Caco-2 (cell line): ENCODE measurements at regions not wholly inside any gene's neighbourhood (a gene's known extent, or its start where the extent isn't known, plus 50 kb on each side); places are given as distances from the start of the nearest gene placed in this dataset.
"Not testable (repeated sequence)": the region's sequence is repeated elsewhere in the genome, so short reads cannot be mapped to it uniquely, and the experiment has no call there.

Experiments used
- BruUV-seq: library from RNA; stranded (reverse); fragments of 400-500 nt; replicated peaks from 2 replicates; lab custom pipeline; 2021; lab: Mats Ljungman, UMichigan
- CTCF ChIA-PET: fragments of 300-600 bp; sonication (Branson Sonifier 250); formaldehyde crosslinking; loops from one replicate; lab custom pipeline; 2022; ENCODE audit warnings: antibody characterized with exemption; lab: Charles Lee
- POLR2A ChIA-PET: fragments of 300-600 bp; sonication (Branson Sonifier 250); formaldehyde crosslinking; loops from one replicate; lab custom pipeline; 2022; ENCODE audit warnings: antibody characterized with exemption; lab: Charles Lee
- DNase-seq, 2 experiments: peaks; one replicate each; pipeline versions ENCODE4 v3.0.0 to v3.0.0-alpha.2; 2020 to 2022
- H3K27me3 ChIP-seq: replicated peaks from 2 replicates; pipeline ENCODE4 v1.6.0; 2011; ENCODE audit warnings: low read length; ENCODE audit not compliant: control insufficient read depth, insufficient read depth
- H3K36me3 ChIP-seq: 2 replicates; pipeline ENCODE4 v1.5.1; 2011; ENCODE audit warnings: low read length; ENCODE audit not compliant: control insufficient read depth, insufficient read depth
- H3K4me1 ChIP-seq: fragments of 250-450 bp; sonication (Bioruptor Pico); 2 replicates; pipeline ENCODE4 v1.5.1; 2020; ENCODE audit warnings: mild to moderate bottlenecking
- H3K4me3 ChIP-seq: 2 replicates; pipeline ENCODE4 v1.5.1; 2011; ENCODE audit warnings: low read depth, mild to moderate bottlenecking, control low read depth, low read length
- H3K9me3 ChIP-seq: fragments of 250-450 bp; sonication (Bioruptor Pico); 2 replicates; pipeline ENCODE4 v1.5.1; 2020; ENCODE audit warnings: mild to moderate bottlenecking, moderate library complexity
- H3K27ac Mint-ChIP-seq: one replicate; pipeline ENCODE4 v1.8.0; 2022; ENCODE audit warnings: mixed read lengths; ENCODE audit not compliant: unreplicated experiment
- H3K27me3 Mint-ChIP-seq: one replicate; pipeline ENCODE4 v1.8.0; 2022; ENCODE audit warnings: mixed read lengths; ENCODE audit not compliant: insufficient read depth, unreplicated experiment
- H3K36me3 Mint-ChIP-seq: one replicate; pipeline ENCODE4 v1.8.0; 2022; ENCODE audit warnings: mild to moderate bottlenecking, mixed read lengths; ENCODE audit not compliant: insufficient read depth, unreplicated experiment
- H3K4me1 Mint-ChIP-seq: one replicate; pipeline ENCODE4 v1.8.0; 2022; ENCODE audit warnings: low read depth, mixed read lengths; ENCODE audit not compliant: unreplicated experiment
- H3K4me3 Mint-ChIP-seq: one replicate; pipeline ENCODE4 v1.8.0; 2022; ENCODE audit warnings: mild to moderate bottlenecking, moderate library complexity, mixed read lengths; ENCODE audit not compliant: unreplicated experiment
- H3K9me3 Mint-ChIP-seq: one replicate; pipeline ENCODE4 v1.8.0; 2022; ENCODE audit warnings: mixed read lengths; ENCODE audit not compliant: unreplicated experiment
- intact Hi-C: fragments of 100-400 bp; cut with micrococcal nuclease; formaldehyde crosslinking; loops from one replicate; pipeline ENCODE4 v1.10.0; 2022; ENCODE audit not compliant: unreplicated experiment
- TF ChIP-seq, protein P1 (sequence below), 2 experiments: fragments of 200-600 bp in 1 of 2; IDR thresholded peaks; 1 replicate in 1 of 2; 2 replicates in 1 of 2; pipeline versions ENCODE4 v1.5.1 to v1.8.0; 2011 to 2022; ENCODE audit warnings: antibody characterized with exemption in 1 of 2, control low read depth in 1 of 2, inconsistent platforms in 1 of 2, low read depth in 1 of 2, low read length in 1 of 2, mild to moderate bottlenecking in 1 of 2, moderate library complexity in 1 of 2; ENCODE audit not compliant: insufficient read depth in 1 of 2, severe bottlenecking in 1 of 2, unreplicated experiment in 1 of 2

DNA sequence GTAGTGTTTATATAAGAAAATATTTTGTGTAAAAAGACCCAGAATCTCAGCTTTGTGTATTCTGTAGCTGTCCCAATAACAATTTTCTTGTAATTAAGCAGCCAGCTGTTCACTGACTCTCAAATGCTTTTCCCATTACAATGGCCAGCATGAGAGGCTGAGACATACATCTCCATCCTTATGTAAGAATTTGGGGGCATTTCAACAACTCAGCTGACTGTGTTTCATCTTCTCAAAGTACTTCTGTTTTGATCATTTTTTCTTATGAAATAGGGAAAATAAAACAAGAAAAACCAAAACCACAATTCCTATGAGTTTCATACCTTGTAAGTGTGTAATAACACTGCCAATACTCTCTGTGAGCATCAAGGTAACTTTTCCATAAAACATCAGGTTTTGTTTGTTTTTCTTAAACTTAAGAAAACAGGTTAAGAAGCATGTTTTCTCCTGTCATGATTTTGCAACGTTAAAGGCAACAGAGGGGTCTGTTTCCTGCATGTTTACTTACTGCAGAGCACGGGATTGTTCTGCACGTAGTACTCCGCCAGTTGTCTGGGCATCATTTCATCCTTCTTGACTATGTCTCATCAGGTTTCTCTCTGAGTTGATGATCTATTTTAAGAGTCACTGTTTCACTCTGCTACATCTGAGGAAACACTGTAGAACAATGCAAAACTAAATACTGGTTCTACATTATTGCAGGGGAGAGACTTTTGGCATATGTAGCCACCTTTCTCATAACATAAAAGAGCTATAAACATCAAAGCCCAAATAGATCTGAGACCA is 62.9 kb upstream of the CYRIA start:
- ChIA-PET POLR2A (no interaction called here), CTCF (no interaction called here)
- no peak for DNase-seq
- H3K4me1 ChIP-seq = no peaks in the 10 kb centered on the region
- Mint-ChIP-seq H3K27me3 (peaks cover 23% of the 10 kb centered on the region), H3K4me1 (no peaks in the 10 kb centered on the region), H3K9me3 (no peaks in the 10 kb centered on the region), H3K36me3 (no peaks in the 10 kb centered on the region), H3K4me3 (no peak overlapping the region), H3K27ac (no peak overlapping the region)
- H3K9me3 ChIP-seq = no peaks in the 10 kb centered on the region
- TF ChIP-seq, protein P1, sequence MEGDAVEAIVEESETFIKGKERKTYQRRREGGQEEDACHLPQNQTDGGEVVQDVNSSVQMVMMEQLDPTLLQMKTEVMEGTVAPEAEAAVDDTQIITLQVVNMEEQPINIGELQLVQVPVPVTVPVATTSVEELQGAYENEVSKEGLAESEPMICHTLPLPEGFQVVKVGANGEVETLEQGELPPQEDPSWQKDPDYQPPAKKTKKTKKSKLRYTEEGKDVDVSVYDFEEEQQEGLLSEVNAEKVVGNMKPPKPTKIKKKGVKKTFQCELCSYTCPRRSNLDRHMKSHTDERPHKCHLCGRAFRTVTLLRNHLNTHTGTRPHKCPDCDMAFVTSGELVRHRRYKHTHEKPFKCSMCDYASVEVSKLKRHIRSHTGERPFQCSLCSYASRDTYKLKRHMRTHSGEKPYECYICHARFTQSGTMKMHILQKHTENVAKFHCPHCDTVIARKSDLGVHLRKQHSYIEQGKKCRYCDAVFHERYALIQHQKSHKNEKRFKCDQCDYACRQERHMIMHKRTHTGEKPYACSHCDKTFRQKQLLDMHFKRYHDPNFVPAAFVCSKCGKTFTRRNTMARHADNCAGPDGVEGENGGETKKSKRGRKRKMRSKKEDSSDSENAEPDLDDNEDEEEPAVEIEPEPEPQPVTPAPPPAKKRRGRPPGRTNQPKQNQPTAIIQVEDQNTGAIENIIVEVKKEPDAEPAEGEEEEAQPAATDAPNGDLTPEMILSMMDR (IDR thresholded peaks at IDR 0.05; ENCODE audit: insufficient read depth in 1 of 2, low read depth in 1 of 2, low read length in 1 of 2, severe bottlenecking in 1 of 2, unreplicated experiment in 1 of 2) = no peak
- H3K36me3 ChIP-seq = no peaks in the 10 kb centered on the region
- intact Hi-C loops = no loop called here
- peaks cover 2% of the 10 kb centered on the region; the same call in 1 of the 2 replicates for H3K27me3 ChIP-seq
- no TSS peak for BruUV-seq
- H3K4me3 ChIP-seq = no peak overlapping the region

GRCh38 chr2:16727849-16728248 is 62.2 kb upstream of the CYRIA start:
- POLR2A ChIA-PET, H3K4me1 ChIP-seq, H3K36me3 Mint-ChIP-seq, H3K27ac Mint-ChIP-seq, H3K36me3 ChIP-seq, H3K4me3 ChIP-seq, H3K27me3 ChIP-seq, H3K4me1 Mint-ChIP-seq, H3K9me3 ChIP-seq, H3K4me3 Mint-ChIP-seq, H3K9me3 Mint-ChIP-seq, BruUV-seq, DNase-seq: not testable (repeated sequence)
- CTCF ChIA-PET = interaction anchor here (0.9 kb wide), 1 partner anchor 111 kb away, joined by 4 read pairs; no protein-coding TSS in a partner anchor
- intact Hi-C loops = loop anchor here (1.0 kb wide), 1 partner anchor 115 kb away; no protein-coding TSS in a partner anchor
- peaks cover 26% of the 10 kb centered on the region for H3K27me3 Mint-ChIP-seq

GRCh38 chr2:16727256-16727655 is 61.6 kb upstream of the CYRIA start:
- Mint-ChIP-seq H3K36me3 (no peaks in the 10 kb centered on the region), H3K27me3 (peaks cover 26% of the 10 kb centered on the region), H3K27ac (no peak overlapping the region), H3K4me1 (no peaks in the 10 kb centered on the region), H3K4me3 (no peak overlapping the region), H3K9me3 (no peaks in the 10 kb centered on the region)
- no peak for DNase-seq
- Histone ChIP-seq H3K4me3 (no peak overlapping the region), H3K9me3 (no peaks in the 10 kb centered on the region), H3K27me3 (no peaks in the 10 kb centered on the region; the same call in 1 of the 2 replicates), H3K4me1 (no peaks in the 10 kb centered on the region), H3K36me3 (no peaks in the 10 kb centered on the region)
- intact Hi-C loops = loop anchor here (1.0 kb wide), 1 partner anchor 114 kb away; no protein-coding TSS in a partner anchor
- TF ChIP-seq, protein P1 (IDR thresholded peaks at IDR 0.05; ENCODE audit: insufficient read depth in 1 of 2, low read depth in 1 of 2, low read length in 1 of 2, severe bottlenecking in 1 of 2, unreplicated experiment in 1 of 2) = no peak
- no TSS peak for BruUV-seq
- POLR2A ChIA-PET = no interaction called here
- CTCF ChIA-PET = interaction anchor here (0.9 kb wide), 1 partner anchor 110 kb away, joined by 4 read pairs; no protein-coding TSS in a partner anchor
